ENCODE measurements at regions not wholly inside any gene's neighbourhood (a gene's known extent, or its start where the extent isn't known, plus 50 kb on each side); places are given as distances from the start of the nearest gene placed in this dataset.

DNA sequence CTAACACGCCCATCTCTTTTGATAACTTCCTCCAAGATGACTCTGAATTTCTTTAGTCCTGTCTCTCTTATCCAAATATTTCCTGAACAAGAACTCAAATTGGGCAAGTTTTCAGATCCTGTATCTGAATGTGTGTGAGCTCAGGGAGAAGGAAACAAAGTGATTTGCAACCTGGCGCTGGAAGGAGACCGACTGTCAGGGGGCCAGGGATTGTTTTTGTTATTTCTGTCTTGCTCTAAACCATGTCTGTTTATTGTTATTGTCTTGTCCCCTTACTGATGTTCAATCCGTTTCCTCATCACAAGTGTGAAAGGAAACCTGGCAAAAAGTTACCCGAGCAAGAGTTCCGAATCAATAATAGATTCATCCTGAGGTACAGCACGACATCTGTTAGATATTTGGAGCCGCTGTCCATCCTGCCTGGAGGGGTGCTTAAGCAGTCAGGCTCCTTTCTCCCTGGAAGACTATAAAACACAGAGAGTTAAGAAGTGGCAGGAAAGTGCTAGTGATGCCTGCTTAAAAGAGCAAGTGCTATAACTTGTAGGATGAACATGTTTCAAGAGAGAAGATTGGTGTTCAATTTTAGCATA lies 132.5 kb upstream of the OSR1 start:
- TF ChIP-seq, protein P1, sequence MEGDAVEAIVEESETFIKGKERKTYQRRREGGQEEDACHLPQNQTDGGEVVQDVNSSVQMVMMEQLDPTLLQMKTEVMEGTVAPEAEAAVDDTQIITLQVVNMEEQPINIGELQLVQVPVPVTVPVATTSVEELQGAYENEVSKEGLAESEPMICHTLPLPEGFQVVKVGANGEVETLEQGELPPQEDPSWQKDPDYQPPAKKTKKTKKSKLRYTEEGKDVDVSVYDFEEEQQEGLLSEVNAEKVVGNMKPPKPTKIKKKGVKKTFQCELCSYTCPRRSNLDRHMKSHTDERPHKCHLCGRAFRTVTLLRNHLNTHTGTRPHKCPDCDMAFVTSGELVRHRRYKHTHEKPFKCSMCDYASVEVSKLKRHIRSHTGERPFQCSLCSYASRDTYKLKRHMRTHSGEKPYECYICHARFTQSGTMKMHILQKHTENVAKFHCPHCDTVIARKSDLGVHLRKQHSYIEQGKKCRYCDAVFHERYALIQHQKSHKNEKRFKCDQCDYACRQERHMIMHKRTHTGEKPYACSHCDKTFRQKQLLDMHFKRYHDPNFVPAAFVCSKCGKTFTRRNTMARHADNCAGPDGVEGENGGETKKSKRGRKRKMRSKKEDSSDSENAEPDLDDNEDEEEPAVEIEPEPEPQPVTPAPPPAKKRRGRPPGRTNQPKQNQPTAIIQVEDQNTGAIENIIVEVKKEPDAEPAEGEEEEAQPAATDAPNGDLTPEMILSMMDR (IDR thresholded peaks at IDR 0.05; ENCODE audit: insufficient read depth, low read length), result no peak
- no peak overlapping the region for H3K4me3 ChIP-seq (ENCODE audit: low read depth, low read length)
- no peak for DNase-seq (ENCODE audit: low read depth)

DNA sequence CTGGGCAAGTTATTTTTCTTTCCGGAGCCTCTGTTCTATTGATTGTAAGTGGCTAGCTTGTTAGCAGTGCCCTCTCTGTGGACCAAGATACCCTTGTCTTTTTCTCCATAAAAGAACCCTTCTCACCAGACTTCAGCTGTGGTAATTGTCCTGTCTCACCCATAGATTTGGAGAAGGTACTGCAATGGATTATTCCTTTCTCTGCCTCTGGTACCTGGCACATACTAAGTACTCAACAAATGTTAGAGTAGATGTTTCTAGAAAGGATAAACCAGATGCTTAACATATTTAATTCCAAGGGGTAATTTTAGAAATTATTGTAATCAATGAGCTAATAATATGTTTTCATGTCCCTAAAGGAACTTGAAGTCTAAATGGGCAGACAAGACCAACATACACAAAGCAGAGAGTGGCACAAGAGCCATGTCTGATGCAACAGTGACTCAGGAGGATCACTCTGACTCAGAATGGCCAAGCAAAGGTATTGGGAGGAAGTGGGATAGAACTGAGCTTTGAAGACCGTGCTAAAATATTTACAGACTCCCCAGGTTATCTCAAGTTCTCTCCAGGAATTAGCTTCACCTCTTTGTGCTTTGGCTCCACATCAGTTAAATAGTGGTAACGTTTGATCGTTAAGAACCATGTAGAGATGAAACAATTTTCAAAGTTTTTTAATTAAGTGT lies 129.7 kb upstream of the OSR1 start:
- TF ChIP-seq, protein P1 (IDR thresholded peaks at IDR 0.05; ENCODE audit: insufficient read depth, low read length), result no peak
- H3K4me3 ChIP-seq (ENCODE audit: low read depth, low read length), result no peak overlapping the region
- DNase-seq (ENCODE audit: low read depth), result peak; percentile 64

DNA sequence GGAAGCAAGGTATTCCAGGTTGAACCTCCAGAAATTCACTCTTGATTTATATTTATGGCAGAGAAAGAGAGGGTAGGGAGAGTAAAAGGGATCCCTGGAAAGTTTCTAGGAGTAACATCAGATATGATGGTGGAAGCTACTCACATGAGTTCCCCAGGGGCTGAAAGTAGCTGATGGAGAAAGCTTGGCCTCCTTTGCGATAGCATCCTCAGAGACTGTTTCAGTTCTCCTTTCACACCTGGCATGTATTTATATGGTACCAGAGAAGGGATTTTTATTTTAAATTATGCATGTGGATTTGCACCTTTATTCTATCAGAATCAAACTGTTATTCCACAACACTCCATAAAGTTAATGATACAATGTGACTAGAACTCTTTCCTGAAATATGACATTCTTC lies 126.3 kb upstream of the OSR1 start:
- H3K4me3 ChIP-seq (ENCODE audit: low read depth, low read length), result no peak overlapping the region
- no peak for DNase-seq (ENCODE audit: low read depth)
- TF ChIP-seq, protein P1 (IDR thresholded peaks at IDR 0.05; ENCODE audit: insufficient read depth, low read length), result no peak

DNA sequence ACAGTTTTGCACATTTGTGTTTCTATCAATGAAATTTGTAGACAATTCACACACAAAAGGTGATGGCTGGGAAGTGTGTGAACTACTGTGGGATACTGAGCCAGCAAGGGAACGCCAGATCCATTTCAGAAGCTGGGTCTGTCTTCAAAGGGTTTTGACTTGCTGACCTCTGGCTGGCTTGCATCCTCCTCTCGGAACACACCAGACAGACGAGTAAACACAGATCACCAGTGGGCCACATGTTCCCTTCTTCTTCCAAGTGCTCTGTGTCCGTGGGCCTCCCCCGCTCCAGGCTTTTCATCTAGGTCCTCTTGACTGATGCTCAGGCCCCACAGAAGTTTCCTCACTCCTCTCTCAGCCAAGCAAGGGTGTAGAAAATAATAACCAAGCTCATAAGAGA lies 122.2 kb upstream of the OSR1 start:
- no peak for DNase-seq (ENCODE audit: low read depth)

DNA sequence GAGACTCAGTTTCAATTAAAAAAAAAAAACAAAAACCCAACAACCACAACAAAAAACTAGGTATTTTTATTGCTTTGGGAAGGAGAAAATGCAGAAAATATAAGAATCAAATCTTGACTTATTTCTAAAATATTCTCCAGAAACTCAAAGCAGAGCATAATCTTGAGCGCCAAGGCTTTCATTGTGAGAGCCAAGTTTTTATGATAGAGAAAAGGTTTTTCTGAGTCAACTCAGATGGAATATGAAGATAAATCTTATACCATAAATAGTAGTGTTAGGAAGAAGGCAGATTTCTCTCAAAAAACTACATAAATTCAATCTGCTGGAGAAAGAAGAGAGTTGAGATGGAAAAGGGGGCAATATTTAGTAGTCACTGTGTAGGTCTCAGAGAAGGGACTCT lies 121.2 kb upstream of the OSR1 start:
- H3K4me3 ChIP-seq (ENCODE audit: low read depth, low read length), result no peak overlapping the region
- TF ChIP-seq, protein P1 (IDR thresholded peaks at IDR 0.05; ENCODE audit: insufficient read depth, low read length), result no peak
- no peak for DNase-seq (ENCODE audit: low read depth)

More for the DNA sequence above, 122.2 kb upstream of the OSR1 start:
- H3K4me3 ChIP-seq (ENCODE audit: low read depth, low read length), result no peak overlapping the region
- TF ChIP-seq, protein P1 (IDR thresholded peaks at IDR 0.05; ENCODE audit: insufficient read depth, low read length), result no peak

DNA sequence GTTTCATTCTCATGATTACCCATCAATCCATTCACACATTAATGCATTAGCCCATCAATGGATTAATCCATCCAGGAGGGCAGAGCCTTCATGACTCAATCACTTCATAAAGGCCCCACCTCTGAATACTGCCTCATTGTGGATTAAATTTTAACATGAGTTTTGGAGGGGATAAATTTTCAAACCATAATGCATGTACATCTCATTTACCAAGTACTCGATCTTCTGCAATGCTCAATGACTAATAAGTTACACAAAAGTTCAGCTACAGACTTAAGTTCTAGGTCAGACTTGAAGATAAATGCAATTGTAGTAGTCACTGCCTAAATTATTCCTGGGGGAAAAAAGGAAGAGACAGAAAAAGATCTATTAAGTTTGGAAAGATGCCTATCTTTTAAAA lies 120.0 kb upstream of the OSR1 start:
- H3K4me3 ChIP-seq (ENCODE audit: low read depth, low read length), result no peak overlapping the region
- no peak for DNase-seq (ENCODE audit: low read depth)
- TF ChIP-seq, protein P1 (IDR thresholded peaks at IDR 0.05; ENCODE audit: insufficient read depth, low read length), result no peak

All from fibroblast of the aortic adventitia (primary cell).